Uterus (tissue), 2 donors: ENCODE measurements at regions not wholly inside any gene's neighbourhood (a gene's known extent, or its start where the extent isn't known, plus 50 kb on each side); places are given as distances from the start of the nearest gene placed in this dataset.

ENCODE experiments used
- POLR2A ChIP-seq, 2 donors: fragments of 450-650 bp; IDR thresholded peaks; one replicate each; pipeline ENCODE4 v1.6.1; 2016; ENCODE audit warnings: antibody characterized with exemption in 2 of 2, mild to moderate bottlenecking in 1 of 2, moderate library complexity in 1 of 2
- TF ChIP-seq, protein P1 (sequence below), 4 experiments: fragments of 200-600 bp in 2 of 4; fragments of 450-650 bp in 2 of 4; sonication (generic) in 2 of 4; IDR thresholded peaks; one replicate each; pipeline ENCODE4 v1.5.1; 2016 to 2019; ENCODE audit warnings: antibody characterized with exemption in 4 of 4, mild to moderate bottlenecking in 2 of 4, moderate library complexity in 1 of 4

DNA sequence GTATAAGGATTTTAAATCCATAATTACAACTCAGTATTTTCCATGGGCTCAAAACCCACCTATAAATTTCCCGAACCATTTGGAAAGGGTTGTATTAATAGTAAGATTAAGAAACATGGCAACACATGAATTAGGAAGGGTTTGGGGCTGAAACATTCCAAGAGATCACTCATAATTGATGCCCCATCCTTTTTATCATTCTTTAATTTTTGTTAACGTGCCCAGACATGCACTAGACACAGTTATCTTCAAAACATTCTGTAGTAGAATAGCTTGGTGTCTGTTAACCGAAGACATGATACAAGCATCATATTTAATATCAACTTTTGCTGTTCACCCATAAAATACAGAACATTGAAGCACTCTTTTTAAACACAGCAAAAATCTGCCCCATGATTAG lies 106.8 kb upstream of the FRMD6 start:
- no peak for TF ChIP-seq POLR2A (IDR thresholded peaks at IDR 0.05)
- TF ChIP-seq, protein P1, sequence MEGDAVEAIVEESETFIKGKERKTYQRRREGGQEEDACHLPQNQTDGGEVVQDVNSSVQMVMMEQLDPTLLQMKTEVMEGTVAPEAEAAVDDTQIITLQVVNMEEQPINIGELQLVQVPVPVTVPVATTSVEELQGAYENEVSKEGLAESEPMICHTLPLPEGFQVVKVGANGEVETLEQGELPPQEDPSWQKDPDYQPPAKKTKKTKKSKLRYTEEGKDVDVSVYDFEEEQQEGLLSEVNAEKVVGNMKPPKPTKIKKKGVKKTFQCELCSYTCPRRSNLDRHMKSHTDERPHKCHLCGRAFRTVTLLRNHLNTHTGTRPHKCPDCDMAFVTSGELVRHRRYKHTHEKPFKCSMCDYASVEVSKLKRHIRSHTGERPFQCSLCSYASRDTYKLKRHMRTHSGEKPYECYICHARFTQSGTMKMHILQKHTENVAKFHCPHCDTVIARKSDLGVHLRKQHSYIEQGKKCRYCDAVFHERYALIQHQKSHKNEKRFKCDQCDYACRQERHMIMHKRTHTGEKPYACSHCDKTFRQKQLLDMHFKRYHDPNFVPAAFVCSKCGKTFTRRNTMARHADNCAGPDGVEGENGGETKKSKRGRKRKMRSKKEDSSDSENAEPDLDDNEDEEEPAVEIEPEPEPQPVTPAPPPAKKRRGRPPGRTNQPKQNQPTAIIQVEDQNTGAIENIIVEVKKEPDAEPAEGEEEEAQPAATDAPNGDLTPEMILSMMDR (IDR thresholded peaks at IDR 0.05): no peak
